ENCODE measurements at regions not wholly inside any gene's neighbourhood (a gene's known extent, or its start where the extent isn't known, plus 50 kb on each side); places are given as distances from the start of the nearest gene placed in this dataset.
A peak's percentile ranks its signal among the peaks of the same experiment; 100 is the strongest.

DNA sequence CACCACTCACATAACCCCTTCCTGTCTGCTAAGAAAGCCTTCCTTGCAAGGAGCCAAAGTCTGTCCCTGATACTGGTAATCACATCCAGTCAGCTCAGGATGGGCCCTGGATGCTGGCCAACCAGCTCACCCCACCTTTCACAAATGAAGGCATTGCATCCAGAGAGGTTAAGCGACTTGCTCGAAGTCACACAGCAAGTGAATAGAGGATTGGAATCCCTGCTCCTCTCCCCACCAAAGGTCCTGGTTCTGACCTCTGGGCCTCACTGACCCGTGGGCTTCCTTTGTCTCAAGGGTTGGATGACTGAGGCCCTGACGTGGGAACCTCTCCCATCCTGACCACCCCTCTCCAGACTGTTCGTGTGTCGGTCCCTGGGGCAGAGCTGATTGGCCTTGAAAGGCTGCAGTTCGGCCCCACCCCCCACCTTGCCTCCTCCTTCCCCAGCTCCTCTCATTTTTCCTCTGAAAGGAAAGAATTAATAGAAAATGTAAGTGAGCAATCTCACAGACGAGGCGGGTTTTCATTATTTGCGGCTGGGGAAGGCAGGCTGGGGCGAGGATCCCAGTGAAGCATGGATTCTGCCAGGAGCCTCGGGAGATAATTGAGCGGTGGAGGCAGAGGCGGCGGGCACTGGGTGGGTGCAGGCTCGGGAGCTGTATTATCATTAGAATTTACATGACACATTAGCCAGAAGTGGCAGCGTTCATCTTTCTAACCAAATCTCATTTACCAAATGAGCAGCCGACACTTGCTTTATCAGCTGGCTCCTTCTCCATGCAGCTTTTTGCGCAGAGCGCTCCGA is 101.5 kb upstream of the CSF3R start:
- peak in 3 of 58 donors; percentile 4 to 59 (median 10) for DNase-seq

DNA sequence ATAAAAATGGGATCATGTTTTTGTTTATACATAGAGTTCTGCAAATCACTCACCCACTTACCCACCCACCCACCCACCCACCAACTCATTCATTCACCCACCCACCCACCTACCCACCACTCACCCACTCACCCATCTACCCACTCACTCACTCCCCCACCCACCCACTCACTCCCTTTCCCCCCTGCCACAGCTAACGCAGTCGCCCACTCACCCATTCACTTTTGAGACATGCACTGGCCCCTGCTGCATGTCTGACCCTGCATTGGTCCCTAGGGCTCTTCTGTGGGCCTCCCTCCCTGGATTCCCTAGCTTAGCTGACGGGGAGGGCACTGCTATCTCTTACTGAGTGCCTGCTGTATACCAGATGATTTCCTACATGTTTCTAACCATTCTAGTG is 100.4 kb upstream of the CSF3R start:
- DNase-seq, result no peak

DNA sequence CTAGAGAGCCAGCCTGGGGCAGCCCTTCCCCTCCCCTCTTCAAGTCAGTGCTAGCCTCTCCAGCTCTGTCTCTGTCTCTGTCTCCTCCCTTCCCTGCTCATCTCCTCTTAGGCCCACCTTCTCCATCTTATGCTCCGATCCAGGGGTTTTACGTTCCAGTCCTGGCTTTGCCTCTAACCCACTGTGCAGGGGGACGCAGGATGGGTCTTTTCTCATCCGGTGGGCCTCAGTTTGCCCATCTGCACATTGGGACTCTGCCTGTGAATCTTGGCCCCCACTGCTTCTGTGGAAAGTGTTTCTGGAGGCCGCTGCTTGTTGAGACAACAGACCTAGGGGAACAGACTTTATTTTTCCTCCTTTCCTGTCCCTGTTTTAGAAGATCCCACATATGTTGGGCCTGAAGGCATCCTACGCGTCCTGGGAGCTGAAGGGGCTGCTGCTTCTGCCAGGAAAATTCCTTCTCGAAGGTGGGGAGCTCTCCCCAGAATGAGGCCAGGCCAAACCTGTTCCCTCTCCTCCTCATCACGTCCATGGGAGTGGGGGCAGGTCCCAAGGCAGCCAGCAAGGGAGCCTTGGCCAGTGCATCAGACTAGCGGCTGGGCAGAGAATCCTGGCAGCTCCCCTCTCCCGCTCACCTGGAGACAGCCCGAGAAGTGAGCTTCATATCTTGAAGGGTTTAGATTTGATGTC is 99.5 kb upstream of the CSF3R start:
- peak in 3 of 58 donors; percentile 4 to 23 (median 6) for DNase-seq

DNA sequence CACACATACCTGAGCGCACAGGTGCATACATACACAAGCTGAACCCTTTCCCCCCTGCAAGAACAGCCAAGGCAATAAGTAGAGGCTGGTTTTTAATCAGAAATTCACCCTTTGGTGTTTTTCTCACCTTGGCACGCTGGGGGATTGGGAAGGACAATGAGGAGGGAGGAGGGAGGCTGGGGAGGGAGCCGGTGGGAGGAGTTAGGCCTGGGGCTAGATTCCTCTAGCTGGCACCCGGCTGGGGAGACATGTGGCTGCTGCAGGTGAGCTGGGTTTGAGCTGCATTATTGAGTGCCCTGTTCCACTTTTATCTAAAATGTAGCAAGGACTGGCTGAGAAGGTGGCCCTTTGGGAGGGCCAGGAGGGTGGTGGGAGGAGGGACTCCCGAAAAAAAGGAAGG is 97.8 kb upstream of the CSF3R start:
- DNase-seq, result no peak

DNA sequence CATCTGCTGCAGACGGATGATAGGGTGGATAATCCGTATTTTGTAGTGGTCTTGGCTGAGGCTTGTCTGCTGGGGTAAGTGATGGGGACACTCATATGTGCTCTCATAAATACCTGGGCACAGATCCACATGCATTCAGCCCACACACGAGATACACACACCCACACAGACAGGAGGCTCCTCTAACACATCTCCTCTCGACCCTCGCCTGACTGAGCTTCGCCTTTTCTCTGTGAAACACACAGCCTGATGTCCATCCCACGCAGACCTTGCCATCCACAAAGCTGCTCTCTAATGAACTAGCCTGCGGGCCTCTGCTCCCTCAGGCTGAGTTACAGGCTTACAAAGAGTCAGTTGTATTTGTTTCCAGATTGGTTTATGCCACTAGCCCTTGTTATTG is 96.3 kb upstream of the CSF3R start:
- DNase-seq, result no peak

DNA sequence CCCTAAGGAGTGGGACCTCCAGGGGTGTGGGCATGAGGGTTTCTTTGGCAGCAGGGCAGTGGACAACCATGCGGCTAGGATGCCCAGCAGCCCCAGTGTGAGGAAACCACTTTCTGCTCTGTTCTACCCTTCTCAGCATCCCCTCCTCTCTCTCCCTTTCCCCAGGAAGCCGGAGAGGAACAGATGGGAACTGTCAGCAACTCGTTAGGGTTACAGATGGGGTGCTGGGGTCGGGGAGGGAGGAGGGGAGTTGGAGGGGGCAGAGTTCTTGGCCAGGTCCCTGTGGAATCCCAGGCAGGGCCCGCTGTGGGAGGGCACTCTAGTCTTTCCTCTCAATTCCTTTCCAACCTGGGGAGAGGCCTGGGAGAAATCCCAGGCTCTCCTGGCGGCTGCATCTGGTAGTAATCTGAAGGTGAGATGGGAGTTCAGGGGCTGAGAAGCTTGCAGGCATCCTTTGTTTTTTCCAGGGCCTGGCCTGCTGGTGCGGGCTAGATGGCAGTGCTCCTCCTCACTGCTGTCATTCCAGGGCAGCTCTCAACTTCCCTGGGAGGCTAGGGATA is 93.9 kb upstream of the CSF3R start:
- DNase-seq, result no peak

DNA sequence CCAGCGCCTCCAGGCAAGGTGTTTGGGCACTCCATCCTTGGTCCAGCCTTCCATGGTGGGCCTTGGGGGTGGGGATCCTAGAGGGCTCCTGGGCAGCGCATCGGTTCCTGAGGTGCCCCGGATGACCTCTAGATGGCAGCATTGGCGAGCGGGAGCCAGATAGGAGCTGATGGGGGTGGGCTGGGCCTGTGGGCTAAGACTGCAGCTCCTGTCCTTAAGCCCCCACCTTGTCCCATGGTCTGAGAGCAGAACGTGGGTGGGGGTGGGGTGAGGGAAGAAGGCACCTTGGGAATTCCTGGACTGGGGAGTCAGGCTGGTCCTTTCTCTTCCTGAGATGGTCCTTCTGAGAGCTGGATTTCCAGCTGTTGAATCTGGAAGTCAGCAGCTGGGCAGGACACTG is 93.4 kb upstream of the CSF3R start:
- DNase-seq, result peak in 44 of 58 donors; percentile 2 to 66 (median 24)

DNA sequence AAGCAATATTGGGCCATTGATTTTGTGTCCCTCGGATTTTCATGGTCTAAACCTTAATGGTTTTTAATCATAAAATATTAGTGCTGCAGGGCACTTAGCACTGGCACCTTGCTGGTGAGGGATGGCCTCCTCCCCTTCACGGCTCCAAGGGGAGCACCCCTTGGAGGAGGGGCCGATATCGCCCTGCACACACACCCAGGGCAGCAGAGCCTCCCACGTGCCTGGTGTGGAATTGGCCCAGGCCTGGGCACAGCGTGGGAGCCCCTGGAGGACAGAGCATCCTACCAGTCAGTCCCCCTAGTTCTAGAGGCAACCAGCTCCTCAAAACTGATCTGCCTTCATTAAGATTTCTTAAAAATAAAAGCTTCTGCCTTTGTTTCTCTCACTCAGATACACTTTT is 90.7 kb upstream of the CSF3R start:
- no peak for DNase-seq

DNA sequence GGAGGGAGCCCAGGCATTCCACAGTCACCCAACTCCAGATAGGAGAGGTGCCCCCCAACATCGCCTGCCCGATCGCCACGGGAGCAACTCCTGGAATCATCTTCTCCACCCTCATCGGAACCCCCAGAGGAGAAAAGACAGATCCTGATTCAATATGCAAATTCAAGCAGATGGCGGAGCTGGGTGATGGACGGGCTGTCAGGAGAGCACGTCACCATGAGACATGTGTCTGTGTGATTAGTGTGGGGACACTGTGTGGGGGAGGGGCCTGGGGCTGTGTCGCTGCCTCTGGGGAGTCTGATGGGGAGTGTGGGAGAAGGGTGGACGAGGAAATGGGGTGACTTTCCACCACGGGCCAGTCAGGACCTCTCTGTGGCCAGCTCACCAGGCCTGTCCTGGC is 90.2 kb upstream of the CSF3R start:
- no peak for DNase-seq

DNA sequence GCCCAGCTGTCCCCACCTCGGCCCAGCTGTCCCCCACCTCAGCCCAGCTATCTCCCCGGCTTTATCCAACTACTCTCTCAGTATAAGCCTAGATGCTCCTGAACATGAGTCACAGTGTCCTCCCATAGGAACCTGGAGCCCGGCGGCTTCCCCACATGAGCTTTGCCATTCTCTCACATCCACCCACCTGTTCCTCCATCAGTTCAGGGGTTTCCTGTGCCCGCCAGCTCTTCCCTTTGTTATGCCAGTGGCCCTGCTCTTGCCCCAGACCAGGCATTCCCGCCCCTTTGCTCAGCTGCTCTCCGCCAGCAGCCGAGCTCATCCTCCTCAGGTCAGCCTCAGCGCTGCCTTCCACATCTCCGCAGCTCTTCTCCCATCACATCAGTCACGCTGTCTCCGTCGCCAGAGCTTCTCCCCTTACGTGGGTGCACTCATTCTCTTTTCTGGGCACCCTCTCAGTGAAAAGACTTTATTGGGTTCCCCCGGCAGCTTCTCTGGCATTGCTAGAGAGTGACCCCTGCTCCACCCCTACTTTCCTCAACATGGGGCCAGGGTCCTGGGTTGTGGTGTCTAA is 89.5 kb upstream of the CSF3R start:
- no peak for DNase-seq

DNA sequence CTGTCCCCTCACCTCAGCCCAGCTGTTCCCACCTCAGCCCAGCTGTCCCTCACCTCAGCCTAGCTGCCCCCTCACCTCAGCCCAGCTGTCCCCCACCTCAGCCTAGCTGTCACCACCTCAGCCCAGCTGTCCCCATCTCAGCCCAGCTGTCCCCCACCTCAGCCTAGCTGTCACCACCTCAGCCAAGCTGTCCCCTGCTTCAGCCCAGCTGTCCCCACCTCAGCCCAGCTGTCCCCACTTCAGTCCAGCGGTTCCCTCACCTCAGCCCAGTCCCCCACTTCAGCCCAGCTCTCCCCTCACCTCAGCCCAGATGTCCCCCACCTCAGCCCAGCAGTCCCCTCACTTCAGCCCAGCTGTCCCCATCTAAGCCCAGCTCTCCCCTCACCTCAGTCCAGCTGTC is 88.4 kb upstream of the CSF3R start:
- DNase-seq, result no peak

DNA sequence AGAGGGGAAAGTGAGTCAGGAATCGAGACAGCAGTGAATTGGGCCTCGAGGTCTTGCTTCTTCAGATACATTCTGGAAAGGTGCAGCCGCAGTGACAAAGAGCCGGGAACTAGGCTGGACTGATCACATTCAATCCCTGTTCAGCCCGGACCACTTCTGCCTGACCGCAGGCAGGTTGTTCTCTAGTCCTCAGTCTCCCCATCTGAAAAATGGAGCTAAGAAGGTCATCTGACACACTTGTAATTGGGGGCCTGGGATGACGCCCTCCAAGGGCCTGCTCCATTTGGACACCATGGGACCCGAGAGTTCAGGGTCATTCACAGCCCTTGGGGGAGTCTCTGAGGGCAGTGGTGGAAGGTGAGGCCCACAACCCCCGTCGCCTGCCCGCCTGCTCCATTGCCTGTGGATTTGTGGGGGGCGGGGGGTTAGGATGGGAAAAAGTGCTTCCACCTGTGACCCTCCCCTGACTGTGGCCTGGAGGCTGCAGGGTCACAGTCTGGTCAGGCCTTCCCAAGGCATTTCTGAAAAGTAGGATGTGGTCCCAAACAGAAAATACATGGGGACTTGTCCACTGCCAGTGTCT is 87.9 kb upstream of the CSF3R start:
- DNase-seq, result no peak

DNA sequence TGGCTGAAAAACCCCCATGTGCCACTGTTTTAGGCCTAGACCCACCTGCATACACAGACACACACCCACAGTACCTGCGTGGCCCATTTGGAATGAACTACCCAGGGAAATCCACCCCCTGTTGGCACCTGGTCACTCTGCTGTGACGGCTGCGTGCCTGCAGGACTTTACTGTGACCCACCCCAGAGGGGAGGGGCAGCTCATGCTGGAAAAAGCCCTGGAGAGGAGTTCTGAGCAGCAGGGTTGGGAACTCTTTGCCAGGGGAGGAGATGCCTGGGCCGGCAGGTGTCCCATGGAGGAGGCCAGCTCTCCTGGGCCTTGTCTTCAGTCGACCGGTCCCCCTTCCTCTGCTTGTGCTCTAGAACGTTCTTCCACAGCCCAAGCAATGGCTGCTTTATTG is 87.3 kb upstream of the CSF3R start:
- no peak for DNase-seq

DNA sequence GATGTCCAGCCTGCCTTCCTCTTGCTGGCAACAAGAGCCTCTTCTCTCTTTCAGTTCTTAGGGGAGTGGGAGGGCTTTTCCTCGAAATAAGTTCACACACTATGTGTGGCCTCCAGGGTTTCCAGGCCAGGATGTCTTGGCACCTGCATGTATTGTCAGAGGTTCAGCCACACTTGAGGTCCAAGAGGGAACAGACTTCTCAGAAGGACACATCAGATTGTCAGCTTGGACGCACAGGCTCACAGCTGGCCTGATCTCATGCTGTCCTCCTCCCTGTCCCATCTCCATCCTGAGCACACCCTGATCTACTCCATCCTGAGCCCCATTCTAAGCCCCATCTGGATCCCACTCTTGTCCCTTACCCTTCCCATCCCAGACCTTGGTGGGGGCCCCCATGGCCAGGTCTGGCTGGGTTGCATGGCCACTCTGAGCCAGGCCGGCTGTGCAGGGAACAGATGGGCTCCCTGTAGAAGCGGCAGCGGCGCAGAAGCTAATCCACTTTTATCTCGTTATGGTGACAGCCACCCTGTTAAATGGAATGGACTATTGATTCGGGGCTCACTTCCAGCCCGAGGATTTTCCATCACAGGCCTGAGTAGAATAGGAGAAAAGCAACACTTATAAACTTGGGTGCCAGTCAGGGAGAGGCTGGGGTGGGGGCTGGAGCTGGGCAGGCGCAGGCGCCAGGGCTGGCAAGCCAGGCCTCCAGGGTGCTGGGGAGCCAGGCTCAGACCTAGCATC is 85.1 kb upstream of the CSF3R start:
- no peak for DNase-seq

DNA sequence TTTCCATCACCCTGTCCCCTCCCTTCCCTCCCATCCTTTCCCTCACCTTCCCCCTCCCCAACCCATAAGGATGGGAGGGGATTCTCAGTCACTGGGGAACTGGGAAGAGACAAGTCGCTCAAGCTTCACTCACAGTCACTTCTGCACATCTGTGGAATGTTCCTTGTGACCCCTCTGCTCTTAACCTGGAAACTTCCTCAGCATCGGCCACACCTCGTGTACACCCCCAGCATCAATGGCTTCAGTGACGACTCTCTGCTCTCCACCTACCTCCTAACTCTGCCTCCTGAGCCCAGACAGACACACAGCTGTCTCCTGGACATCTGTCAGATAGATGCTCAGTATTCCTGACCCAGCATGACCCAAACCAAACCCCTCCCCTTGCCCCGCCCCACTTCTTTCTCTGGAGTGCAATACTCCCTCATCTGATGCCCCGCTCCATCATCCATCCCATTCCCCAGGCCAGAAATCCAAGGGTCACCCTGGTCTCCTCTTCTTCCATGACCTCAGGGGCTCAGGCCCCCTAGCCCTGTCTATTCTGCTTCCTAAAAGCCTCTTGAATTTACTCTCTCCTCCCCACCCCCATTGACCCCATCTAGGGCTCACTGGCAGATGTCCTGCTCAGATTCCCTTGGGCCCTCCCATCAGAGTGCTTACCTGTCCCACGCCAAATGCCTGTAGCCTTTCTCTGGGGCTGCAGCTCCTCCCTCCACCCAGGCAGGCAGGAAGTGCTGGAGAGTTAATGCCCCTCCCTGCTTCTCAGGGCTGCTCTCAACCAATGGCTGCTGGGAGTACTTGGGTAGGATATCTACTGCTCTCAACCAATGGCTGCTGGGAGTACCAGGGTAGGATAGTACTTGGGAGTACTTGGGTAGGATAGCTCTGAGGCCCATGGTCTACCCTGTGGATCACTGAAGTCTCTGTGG is 83.1 kb upstream of the CSF3R start:
- DNase-seq, result no peak

DNA sequence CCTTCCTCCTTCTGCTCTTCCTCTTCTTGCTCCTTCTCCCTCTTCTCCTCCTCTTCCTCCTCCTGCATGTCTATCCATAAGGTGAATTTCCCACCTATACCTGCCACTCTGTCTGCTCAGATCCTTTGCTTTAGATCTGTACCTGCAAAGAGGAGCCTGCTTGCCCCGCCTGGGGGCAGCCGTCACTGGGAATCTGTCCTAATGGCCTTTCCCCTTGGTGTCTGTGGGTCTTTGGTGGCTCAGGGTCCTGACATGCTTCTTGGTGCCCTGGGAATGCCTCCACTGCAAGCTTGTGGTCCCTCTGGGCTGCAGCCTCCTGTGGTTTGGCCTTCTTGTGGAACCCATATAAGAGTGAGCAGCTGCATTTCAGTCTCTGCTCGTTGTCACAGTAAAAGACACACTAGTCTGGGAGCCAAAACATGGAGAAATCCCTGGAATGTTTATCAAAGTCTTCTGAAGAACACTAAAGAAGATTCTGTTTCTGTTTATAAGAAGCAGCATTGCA is 79.5 kb upstream of the CSF3R start:
- DNase-seq, result no peak

DNA sequence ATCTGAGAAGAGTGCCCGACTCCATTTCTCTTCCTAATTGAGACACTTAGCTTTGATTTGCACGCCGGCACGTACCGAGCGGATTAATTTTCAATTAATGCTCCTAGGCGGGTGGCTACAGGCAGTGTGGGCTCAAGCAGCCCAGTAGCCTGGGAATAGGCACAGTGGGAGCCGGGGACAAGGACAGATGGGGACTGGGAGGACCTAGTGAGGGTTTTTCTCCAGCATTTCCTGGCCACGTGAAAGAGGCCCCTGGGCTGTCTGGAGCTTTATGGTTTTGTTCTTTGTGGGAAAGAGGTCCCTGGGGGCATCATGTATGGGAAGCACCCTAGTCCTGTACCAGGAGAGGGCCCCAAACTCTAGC is 78.6 kb upstream of the CSF3R start:
- DNase-seq, result no peak

DNA sequence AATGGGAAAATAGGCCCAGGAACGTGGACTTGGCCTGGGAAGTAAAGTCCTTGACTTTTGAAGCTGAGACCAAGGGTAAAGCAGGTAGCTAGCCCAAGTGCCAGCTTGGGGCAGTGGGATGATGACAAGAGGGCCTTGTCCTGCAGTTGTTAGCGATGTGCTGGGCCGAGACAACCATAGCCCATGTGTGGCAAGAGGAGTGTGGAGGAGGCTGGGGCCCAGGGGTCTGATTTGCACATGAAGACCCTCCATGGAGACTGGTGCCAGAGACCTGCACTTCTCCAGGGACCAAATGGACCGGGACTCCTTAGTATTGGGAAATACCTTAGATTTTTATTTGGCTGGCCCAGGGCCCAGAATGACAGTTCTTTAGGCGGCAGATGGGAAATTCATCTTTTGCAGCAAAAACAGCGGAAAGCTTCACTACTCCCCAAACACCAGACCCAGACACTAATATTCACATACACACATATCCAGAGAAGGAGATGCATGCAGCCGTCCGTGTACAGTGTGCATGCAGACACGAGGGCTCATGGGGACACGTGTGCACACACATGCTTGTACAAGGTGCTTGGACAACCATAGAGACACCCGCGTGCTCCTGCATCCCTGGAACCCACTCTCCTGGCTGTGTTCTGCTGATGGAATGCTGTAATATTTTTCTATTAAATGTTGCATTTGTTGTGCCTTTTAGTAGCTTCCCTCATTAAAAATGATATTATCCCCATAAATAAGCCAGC is 78.1 kb upstream of the CSF3R start:
- no peak for DNase-seq

DNA sequence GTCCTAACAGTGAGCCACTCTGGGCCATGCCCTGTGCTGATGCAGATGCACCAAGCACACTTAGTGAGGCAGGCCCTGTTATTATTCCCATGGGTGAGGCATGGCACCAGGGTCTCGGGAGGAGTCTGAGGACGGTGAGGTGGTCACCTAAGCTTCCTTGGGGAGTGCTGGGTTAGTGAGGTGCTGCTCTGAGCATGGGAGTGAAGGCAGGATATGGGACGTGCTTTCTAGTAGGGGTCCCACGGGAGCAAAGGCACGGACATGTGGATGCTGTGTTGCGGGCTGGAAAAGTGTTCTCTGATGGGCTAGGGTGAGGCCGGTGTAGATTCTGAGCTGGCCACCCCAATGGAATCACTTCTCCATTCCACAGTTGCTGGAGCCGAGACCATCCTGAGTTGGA is 77.5 kb upstream of the CSF3R start:
- no peak for DNase-seq
